Tibial artery (tissue), 4 donors: ENCODE measurements at regions not wholly inside any gene's neighbourhood (a gene's known extent, or its start where the extent isn't known, plus 50 kb on each side); places are given as distances from the start of the nearest gene placed in this dataset.
A peak's percentile ranks its signal among the peaks of the same experiment; 100 is the strongest.
"Not testable (repeated sequence)": the region's sequence is repeated elsewhere in the genome, so short reads cannot be mapped to it uniquely, and the experiment has no call there.

Experiments used
- DNase-seq, 2 donors: peaks; one replicate each; pipeline ENCODE4 v3.0.0-alpha.2; 2019
- H3K27ac ChIP-seq, 2 donors: fragments of 200-600 bp; sonication (generic) in 1 of 2; 1 replicate in 1 of 2; 2 replicates in 1 of 2; pipeline ENCODE4 v1.5.1; 2018 to 2019; ENCODE audit warnings: mild to moderate bottlenecking in 1 of 2
- H3K27me3 ChIP-seq, 2 donors: fragments of 200-600 bp; sonication (generic) in 1 of 2; one replicate each; pipeline versions ENCODE4 v1.5.1 to v1.6.0; 2016 to 2019
- H3K36me3 ChIP-seq, 3 donors: fragments of 200-600 bp; sonication (generic) in 2 of 3; one replicate each; pipeline ENCODE4 v1.5.1; 2016 to 2019; ENCODE audit warnings: mild to moderate bottlenecking in 2 of 3
- H3K4me1 ChIP-seq, 4 donors: fragments of 200-600 bp; sonication (generic) in 2 of 4; 1 replicate in 3 of 4; 2 replicates in 1 of 4; pipeline ENCODE4 v1.5.1; 2016 to 2019
- H3K4me3 ChIP-seq, 2 donors: fragments of 200-600 bp; sonication (generic) in 1 of 2; 1 replicate in 1 of 2; 2 replicates in 1 of 2; pipeline ENCODE4 v1.5.1; 2018 to 2019; ENCODE audit warnings: mild to moderate bottlenecking in 2 of 2
- H3K9me3 ChIP-seq, 3 donors: fragments of 200-600 bp; sonication (generic) in 1 of 3; one replicate each; pipeline ENCODE4 v1.5.1; 2016 to 2019
- CTCF ChIP-seq, 2 experiments: fragments of 200-600 bp in 1 of 2; fragments of 450-650 bp in 1 of 2; IDR thresholded peaks; one replicate each; pipeline ENCODE4 v1.5.1; 2017 to 2019; ENCODE audit warnings: antibody characterized with exemption in 2 of 2, mild to moderate bottlenecking in 1 of 2, moderate library complexity in 1 of 2
- intact Hi-C: fragments of 100-400 bp; cut with DNase I; formaldehyde crosslinking; loops from one replicate; pipeline ENCODE4 v1.15.0; 2023; ENCODE audit warnings: low total_unique reads

- TF ChIP-seq CTCF (IDR thresholded peaks at IDR 0.05): no peak
- H3K4me3 ChIP-seq: no peak overlapping the region
- peak overlapping the region in 1 of 2 donors; percentile 24 for H3K27ac ChIP-seq
- peaks cover 0 to 20% (median 7%) of the 10 kb centered on the region in 4 donors for H3K4me1 ChIP-seq
- no peaks in the 10 kb centered on the region for H3K9me3 ChIP-seq
- no peaks in the 10 kb centered on the region for H3K36me3 ChIP-seq
- H3K27me3 ChIP-seq: no peaks in the 10 kb centered on the region
- intact Hi-C loops: no loop called here
- DNase-seq: peak; percentile 74 to 82
These were observed 76.1 kb downstream of the ARRDC3 start for GRCh38 chr5:91307048-91307447.

GRCh38 chr5:91306497-91306896 lies 76.6 kb downstream of the ARRDC3 start:
- no peak for DNase-seq
- Histone ChIP-seq H3K4me3 (no peak overlapping the region), H3K27ac (peak overlapping the region in 1 of 2 donors; percentile 24), H3K9me3 (no peaks in the 10 kb centered on the region), H3K27me3 (no peaks in the 10 kb centered on the region), H3K36me3 (no peaks in the 10 kb centered on the region), H3K4me1 (peaks cover 0 to 14% (median 5%) of the 10 kb centered on the region in 4 donors)
- intact Hi-C loops: no loop called here
- no peak for TF ChIP-seq CTCF (IDR thresholded peaks at IDR 0.05)

GRCh38 chr5:91305640-91306039 lies 77.5 kb downstream of the ARRDC3 start:
- peak overlapping the region in 1 of 2 donors; percentile 24 for H3K27ac ChIP-seq
- H3K36me3 ChIP-seq: no peaks in the 10 kb centered on the region
- no peaks in the 10 kb centered on the region for H3K9me3 ChIP-seq
- intact Hi-C loops: no loop called here
- no peak for TF ChIP-seq CTCF (IDR thresholded peaks at IDR 0.05)
- H3K4me3 ChIP-seq: no peak overlapping the region
- no peaks in the 10 kb centered on the region for H3K27me3 ChIP-seq
- peaks cover 0 to 8% (median 0%) of the 10 kb centered on the region in 4 donors for H3K4me1 ChIP-seq
- DNase-seq: no peak

GRCh38 chr5:91304015-91304414 lies 79.1 kb downstream of the ARRDC3 start:
- H3K36me3 ChIP-seq, H3K4me1 ChIP-seq, H3K27me3 ChIP-seq, H3K9me3 ChIP-seq, H3K4me3 ChIP-seq, H3K27ac ChIP-seq, DNase-seq, intact Hi-C loops: not testable (repeated sequence)

GRCh38 chr5:91302958-91303357 lies 80.2 kb downstream of the ARRDC3 start:
- H3K9me3 ChIP-seq: no peaks in the 10 kb centered on the region
- H3K36me3 ChIP-seq: no peaks in the 10 kb centered on the region
- no peak for TF ChIP-seq CTCF (IDR thresholded peaks at IDR 0.05)
- DNase-seq: no peak
- intact Hi-C loops: no loop called here
- no peak overlapping the region for H3K27ac ChIP-seq
- peaks cover 0 to 8% (median 0%) of the 10 kb centered on the region in 4 donors for H3K4me1 ChIP-seq
- H3K4me3 ChIP-seq: no peak overlapping the region
- no peaks in the 10 kb centered on the region for H3K27me3 ChIP-seq

GRCh38 chr5:91302305-91302704 lies 80.8 kb downstream of the ARRDC3 start:
- Histone ChIP-seq H3K27me3 (no peaks in the 10 kb centered on the region), H3K4me1 (peaks cover 0 to 8% (median 0%) of the 10 kb centered on the region in 4 donors), H3K27ac (no peak overlapping the region), H3K9me3 (no peaks in the 10 kb centered on the region), H3K4me3 (no peak overlapping the region), H3K36me3 (no peaks in the 10 kb centered on the region)
- no peak for TF ChIP-seq CTCF (IDR thresholded peaks at IDR 0.05)
- DNase-seq: no peak
- intact Hi-C loops: no loop called here
